Bronchial epithelial cell (primary cell): ENCODE measurements at regions not wholly inside any gene's neighbourhood (a gene's known extent, or its start where the extent isn't known, plus 50 kb on each side); places are given as distances from the start of the nearest gene placed in this dataset.

Source experiments
- DNase-seq: peaks from one replicate; pipeline ENCODE4 v3.0.0-alpha.2; 2010; ENCODE audit warnings: low read depth
- FAIRE-seq: peaks from 2 replicates; lab custom pipeline; 2011; peaks lifted over from hg19 to GRCh38; lab: Jason Lieb, UNC
- H3K27me3 ChIP-seq: 2 replicates; pipeline ENCODE4 v1.5.1; 2011; ENCODE audit warnings: low read length; ENCODE audit not compliant: control insufficient read depth, insufficient read depth
- H3K36me3 ChIP-seq: 2 replicates; pipeline ENCODE4 v1.5.1; 2011; ENCODE audit warnings: low read length; ENCODE audit not compliant: control insufficient read depth, insufficient read depth
- H3K4me3 ChIP-seq: 2 replicates; pipeline ENCODE4 v1.5.1; 2011; ENCODE audit warnings: mild to moderate bottlenecking, low read depth, low read length, control low read depth
- TF ChIP-seq, protein P1 (sequence below): IDR thresholded peaks from 2 replicates; pipeline ENCODE4 v1.5.1; 2011; ENCODE audit warnings: mild to moderate bottlenecking, moderate library complexity, low read length, control low read depth, inconsistent platforms; ENCODE audit not compliant: insufficient read depth, severe bottlenecking

DNA sequence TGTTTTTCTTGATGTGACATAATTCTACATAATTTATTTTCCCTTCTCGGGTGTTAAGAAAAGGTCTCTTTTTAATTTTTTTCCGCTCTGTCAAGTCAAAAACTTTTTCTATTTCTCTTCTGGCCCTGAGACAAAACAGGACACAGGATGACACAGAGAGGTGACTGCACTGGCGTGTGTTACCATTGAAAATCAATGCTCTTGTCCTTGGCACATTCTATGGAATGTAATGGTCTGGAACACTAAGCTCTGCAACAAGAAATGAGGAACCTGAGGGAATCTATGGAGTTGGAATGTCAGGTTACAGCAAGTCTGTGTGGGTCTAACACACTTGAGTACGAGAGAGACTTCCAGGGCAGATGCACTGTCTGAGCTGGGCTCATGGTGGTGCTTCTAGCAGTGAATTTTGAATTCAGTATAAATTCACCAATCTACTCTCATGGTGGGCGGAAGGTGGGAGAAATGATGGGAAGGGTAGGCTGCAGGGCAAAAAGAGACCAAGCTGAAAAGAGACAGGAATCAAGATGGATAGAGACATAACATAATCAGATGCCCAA is 508.3 kb downstream of the TUSC7 start:
- no peak for FAIRE-seq
- H3K4me3 ChIP-seq: no peak overlapping the region
- no peaks in the 10 kb centered on the region for H3K36me3 ChIP-seq
- no peak for DNase-seq
- TF ChIP-seq, protein P1, sequence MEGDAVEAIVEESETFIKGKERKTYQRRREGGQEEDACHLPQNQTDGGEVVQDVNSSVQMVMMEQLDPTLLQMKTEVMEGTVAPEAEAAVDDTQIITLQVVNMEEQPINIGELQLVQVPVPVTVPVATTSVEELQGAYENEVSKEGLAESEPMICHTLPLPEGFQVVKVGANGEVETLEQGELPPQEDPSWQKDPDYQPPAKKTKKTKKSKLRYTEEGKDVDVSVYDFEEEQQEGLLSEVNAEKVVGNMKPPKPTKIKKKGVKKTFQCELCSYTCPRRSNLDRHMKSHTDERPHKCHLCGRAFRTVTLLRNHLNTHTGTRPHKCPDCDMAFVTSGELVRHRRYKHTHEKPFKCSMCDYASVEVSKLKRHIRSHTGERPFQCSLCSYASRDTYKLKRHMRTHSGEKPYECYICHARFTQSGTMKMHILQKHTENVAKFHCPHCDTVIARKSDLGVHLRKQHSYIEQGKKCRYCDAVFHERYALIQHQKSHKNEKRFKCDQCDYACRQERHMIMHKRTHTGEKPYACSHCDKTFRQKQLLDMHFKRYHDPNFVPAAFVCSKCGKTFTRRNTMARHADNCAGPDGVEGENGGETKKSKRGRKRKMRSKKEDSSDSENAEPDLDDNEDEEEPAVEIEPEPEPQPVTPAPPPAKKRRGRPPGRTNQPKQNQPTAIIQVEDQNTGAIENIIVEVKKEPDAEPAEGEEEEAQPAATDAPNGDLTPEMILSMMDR: no peak
- no peaks in the 10 kb centered on the region for H3K27me3 ChIP-seq

DNA sequence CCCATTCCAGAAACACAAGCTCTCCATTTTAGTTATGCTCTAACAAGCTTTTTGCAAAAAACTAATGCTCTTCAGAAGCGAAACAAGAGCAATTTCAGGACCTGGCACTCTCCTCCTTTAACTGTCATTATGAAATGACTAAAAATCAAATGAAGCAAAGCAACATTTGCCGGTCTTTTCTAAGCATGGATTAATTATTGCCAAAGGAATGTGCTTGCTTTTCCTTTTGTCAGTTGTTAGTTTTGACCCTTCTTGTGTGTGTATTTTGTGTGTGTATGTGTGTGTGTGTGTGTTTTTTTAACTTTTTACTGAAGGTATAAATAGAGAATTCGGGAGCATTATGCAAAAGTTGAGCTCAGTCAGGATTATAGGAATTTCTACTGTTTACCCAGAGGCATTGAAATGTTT is 509.1 kb downstream of the TUSC7 start:
- DNase-seq: no peak
- Histone ChIP-seq H3K27me3 (no peaks in the 10 kb centered on the region), H3K4me3 (no peak overlapping the region), H3K36me3 (no peaks in the 10 kb centered on the region)
- FAIRE-seq: no peak
- TF ChIP-seq, protein P1: no peak

DNA sequence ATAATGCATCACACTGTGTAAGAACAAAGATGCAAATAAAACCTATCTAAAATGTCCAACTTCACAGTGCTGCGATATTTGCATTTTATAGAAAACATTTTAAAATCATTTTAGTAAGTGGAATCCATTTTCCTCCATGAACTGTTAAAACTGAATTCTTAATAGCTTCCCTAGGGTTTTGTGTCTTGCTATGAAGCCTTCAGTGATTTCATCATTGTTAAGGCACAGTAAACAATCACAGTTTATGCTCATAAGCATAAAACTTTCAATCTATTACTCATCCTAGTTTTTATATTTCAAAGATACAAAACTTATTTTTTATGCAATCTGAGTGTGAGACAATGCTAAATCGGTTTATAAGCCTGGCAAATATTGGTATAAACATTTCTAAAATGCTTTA is 509.7 kb downstream of the TUSC7 start:
- FAIRE-seq (no peak), DNase-seq (no peak)
- Histone ChIP-seq H3K4me3 (no peak overlapping the region), H3K27me3 (no peaks in the 10 kb centered on the region), H3K36me3 (no peaks in the 10 kb centered on the region)
- TF ChIP-seq, protein P1: no peak

DNA sequence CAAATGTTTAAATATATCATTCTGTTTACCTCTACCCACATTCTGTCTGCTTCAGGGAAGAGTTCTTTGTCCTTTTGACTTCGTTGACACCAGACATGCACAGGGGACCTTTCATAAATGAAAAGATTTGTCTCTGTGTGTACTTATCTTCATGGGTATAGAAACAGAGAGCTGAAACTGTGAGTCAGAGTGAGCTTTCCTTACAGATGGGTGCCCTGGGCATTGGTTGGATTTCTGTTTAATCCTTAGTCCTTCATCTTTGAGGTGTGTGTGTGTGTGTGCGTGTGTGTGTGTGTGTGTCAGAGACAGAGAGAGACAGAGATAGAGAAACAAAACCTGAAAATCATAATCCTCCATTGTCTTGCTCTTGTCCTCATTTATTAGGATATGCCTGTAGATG is 517.4 kb downstream of the TUSC7 start:
- FAIRE-seq: no peak
- H3K27me3 ChIP-seq: no peaks in the 10 kb centered on the region
- no peaks in the 10 kb centered on the region for H3K36me3 ChIP-seq
- TF ChIP-seq, protein P1: no peak
- H3K4me3 ChIP-seq: no peak overlapping the region
- no peak for DNase-seq

DNA sequence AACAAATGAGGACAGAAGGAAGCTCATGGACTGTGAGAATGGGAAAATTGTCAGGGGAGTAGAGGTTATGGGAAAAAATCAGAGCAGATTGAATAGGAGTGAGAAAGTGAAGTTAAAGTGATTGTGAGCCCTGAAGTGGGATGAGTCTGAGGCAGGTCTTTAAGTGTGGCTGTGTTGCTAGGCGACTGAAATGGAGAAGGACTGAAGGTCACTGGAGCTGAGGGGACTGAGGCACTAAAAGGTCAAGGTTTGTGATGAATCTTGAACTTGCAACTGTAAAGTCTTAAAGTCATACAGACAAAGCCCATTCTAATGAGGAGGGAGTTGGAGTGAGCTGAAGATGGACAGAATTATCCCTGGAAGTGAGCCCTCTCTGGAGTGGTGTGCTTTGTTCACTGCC is 518.9 kb downstream of the TUSC7 start:
- TF ChIP-seq, protein P1: no peak
- DNase-seq: no peak
- Histone ChIP-seq H3K27me3 (no peaks in the 10 kb centered on the region), H3K36me3 (no peaks in the 10 kb centered on the region), H3K4me3 (no peak overlapping the region)
- no peak for FAIRE-seq

DNA sequence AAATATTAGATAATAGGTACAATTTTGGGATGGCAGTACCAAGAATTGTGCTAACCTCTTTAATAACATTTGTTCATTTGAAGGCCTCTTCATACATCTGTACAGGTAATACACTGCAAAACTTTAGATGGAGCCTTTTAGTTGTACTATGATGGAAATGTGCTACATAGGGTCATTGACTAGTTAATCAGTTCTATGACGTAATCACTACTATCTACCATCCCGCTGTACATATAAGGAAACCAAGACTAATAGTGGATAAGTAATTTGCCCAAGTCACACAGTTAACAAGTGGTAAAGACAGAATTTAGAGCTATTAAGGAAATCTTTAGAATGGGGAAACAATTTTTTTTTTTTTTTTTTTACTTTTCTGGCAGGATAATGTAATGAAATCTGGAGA is 521.3 kb downstream of the TUSC7 start:
- no peaks in the 10 kb centered on the region for H3K36me3 ChIP-seq
- TF ChIP-seq, protein P1: no peak
- no peak overlapping the region for H3K4me3 ChIP-seq
- no peak for DNase-seq
- no peak for FAIRE-seq
- H3K27me3 ChIP-seq: no peaks in the 10 kb centered on the region
